GM21723 (cell line): ENCODE measurements at regions not wholly inside any gene's neighbourhood (a gene's known extent, or its start where the extent isn't known, plus 50 kb on each side); places are given as distances from the start of the nearest gene placed in this dataset.

Experiments used
- ATAC-seq: cut with Tn5 transposase; IDR thresholded peaks from one replicate; pipeline ENCODE4 v1.9.1; 2021; ENCODE audit warnings: mild to moderate bottlenecking, moderate library complexity; ENCODE audit not compliant: unreplicated experiment

DNA sequence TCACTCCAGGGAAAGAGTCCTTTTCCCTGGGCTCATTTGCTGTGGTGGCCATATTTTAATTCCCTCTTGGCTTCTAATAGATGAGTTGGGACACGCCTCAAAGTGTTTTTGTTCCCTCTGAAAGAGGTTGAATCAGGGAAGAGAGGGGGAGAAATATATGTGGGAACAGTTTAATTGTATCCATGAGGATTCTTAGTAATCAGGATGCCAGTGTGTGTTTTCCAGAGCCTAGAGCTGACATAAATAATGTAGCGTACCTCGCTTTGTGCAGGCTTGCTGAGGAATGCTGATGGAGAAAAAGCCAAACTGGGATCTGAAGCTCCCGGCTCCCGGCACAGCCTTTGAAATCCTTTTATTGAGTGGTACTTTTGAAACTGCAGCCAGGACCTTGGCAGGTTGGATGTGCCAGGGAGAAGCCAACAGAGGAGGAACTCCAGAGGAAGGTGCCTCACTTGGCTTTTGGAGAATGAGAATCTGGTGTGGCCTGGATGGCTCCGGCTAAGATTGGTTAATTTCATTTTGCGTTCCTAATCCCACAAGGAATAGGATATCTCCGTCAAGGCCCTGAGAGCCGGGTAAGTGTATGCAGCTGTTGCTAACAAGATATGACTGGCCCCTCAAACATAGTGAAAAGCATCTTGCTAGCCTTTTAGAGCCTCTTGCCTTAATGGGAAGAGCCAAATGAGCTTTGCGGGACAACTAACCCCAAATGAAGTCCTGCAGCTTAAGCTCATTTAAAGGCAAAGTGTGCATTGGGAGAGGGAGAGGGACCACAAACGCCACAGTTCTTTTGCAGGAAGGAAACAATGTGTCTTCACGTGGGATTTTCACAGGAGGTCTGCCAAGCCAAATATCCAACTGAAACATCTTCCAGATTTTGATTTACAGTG is 471.1 kb upstream of the WWC1 start:
- ATAC-seq, result no peak

DNA sequence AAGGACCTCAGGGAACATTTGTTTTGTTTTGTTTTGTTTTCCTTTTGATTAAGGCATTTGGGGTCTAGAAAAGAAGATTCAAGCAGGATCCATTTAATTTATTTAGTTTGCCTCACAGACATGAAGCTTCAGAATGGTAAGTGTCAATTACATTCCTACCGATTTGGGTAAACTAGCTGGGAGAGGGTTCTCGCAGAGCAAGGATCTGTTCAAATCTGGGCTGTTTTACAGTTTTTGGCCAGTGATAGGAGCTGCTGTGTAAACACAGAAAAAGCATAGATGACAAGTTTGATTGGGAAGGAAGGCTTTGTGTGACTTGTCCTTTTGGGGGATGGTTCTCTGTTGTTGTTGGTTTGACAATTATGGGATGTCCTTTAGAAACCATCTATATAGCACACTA is 470.3 kb upstream of the WWC1 start:
- no peak for ATAC-seq

DNA sequence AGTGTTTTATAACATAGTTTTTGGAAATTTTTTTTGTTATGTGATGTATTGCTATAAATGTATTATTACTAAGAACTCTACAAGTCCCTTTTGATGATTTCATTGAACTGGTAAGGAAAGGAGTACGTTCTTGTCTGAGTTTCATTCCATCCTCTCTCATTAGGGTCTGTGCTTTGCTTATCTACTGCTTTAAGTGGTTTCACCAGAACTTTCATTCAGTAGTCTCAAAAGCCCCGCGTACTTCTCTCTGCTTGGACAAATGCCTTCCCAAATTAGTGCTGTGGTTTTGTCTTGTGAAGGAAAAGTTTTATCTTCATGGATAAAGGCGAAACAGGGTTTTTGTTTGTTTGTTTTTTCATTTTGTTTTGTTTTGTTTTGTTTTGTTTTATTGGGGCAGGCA is 469.8 kb upstream of the WWC1 start:
- no peak for ATAC-seq

GRCh38 chr5:167822241-167822640 is 469.2 kb upstream of the WWC1 start:
- no peak for ATAC-seq

DNA sequence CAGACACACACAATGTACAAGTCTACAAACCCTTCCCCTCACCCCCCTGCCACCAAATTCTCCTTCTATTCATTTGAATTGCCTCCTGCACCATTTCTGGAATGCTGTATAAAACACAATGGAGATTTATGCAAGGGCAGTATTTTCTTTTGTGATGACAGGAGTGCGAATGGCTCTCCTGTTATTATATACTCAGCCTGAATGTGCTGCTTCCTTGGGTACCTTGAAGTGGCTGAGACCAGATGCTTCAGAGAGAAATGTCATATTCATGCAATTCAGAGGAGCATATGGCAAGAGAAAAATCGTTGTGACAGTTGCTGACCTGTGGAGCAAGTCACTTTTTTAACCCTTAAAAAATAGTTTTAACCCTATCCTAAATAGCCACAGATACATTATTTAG is 468.0 kb upstream of the WWC1 start:
- ATAC-seq, result no peak

DNA sequence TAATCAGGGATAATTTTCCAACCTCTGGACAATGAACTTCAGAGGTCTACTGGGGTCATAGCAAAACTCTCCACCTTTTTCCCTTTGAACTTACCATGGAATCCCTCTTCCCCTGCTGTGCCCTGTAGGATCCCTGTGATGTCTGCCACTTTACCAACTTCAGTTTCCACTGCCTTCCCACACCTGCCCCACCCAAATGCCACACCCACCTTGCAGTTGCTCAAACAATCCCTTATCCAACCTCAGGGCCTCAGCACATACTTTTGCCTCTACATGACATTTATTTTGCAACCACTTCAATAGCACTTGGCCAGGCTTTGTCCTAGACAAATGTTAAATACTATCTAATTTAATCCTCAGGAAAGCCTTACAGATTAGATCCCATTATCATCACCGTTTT is 463.7 kb upstream of the WWC1 start:
- ATAC-seq, result no peak

DNA sequence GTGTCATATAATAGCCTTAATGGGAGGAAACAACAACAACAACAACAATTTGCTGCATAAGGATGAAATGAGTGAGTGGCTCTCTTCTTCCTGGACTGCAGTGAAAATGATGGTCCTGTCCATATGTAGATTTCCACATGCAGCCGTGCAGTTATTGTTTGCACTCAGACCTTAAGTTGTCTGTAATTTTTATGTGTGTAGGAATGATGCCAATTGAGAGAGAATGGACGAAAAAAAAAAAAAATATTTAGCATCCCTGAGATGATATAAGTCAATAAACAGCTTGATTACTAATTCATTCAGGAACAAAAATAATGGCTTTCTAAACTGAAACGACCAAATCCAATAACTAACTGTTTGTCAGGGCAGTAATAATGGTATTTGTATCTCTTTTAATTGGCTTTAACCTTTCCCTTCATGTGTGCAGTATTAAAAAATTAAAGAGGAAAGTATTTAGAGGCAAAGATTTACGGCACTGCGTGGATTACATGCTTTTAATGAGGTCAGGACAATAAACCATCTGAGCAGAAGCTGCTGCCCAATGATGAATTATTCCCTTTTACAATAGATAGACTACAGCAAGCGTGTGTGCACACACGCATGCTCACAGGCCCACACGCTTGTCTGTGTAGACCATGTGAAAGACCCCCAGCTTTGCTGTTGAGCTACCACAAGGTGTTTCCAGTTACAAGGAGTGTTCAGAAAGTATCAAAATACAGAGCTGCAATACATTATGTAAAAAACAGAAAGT is 459.5 kb upstream of the WWC1 start:
- ATAC-seq, result no peak

GRCh38 chr5:167832609-167833008 is 458.8 kb upstream of the WWC1 start:
- ATAC-seq, result no peak

- no peak for ATAC-seq
Observed at GRCh38 chr5:167833456-167833855, 458.0 kb upstream of the WWC1 start.

GRCh38 chr5:167835146-167835545 is 456.3 kb upstream of the WWC1 start:
- no peak for ATAC-seq

- ATAC-seq, result no peak
Observed at GRCh38 chr5:167837127-167837526, 454.3 kb upstream of the WWC1 start.

DNA sequence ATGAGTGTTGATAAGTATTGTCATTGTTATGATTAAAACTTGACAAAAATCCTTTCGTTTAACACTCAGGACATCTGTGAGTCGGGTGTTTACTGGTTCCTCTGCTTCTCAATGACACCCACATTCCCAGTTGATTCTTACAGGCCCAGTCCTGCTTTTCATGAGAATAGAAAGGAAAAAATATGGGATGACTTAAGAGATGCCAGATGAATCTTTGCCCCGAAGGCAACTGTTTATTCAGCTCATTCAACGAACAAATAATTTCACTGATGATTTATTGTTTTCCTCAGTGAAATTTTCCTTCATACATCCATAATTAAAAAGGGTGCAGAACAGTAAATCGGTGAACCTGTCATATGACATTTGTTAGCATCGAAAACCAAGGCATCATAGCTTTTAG is 452.4 kb upstream of the WWC1 start:
- ATAC-seq, result no peak

GRCh38 chr5:167840527-167841130 is 450.8 kb upstream of the WWC1 start:
- no peak for ATAC-seq

- no peak for ATAC-seq
Observed at GRCh38 chr5:167843881-167844572, 447.4 kb upstream of the WWC1 start.

DNA sequence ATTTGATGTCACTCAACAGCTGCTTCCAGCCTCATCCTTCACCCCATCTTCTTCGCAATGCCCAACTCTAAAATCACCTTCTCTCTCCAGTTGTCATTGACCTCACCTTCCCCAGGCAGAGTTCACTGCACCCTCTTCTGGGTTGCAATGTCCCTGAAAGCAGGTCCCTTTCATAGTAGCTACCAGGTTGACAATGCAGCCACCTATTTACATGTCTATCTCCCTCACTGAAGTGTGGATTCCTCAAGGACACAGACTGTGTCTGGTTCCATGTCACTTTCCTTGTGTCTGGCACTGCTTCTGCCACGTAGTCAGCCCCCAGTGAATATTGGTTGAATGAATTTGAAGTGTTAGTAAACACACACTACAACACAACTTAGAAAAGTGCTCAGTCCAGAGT is 445.5 kb upstream of the WWC1 start:
- ATAC-seq, result no peak

GRCh38 chr5:167849874-167850273 is 441.6 kb upstream of the WWC1 start:
- ATAC-seq, result no peak

GRCh38 chr5:167850911-167851310 is 440.5 kb upstream of the WWC1 start:
- no peak for ATAC-seq

GRCh38 chr5:167851416-167851815 is 440.0 kb upstream of the WWC1 start:
- ATAC-seq, result no peak

- no peak for ATAC-seq
Observed at GRCh38 chr5:167852515-167852914, 438.9 kb upstream of the WWC1 start.

DNA sequence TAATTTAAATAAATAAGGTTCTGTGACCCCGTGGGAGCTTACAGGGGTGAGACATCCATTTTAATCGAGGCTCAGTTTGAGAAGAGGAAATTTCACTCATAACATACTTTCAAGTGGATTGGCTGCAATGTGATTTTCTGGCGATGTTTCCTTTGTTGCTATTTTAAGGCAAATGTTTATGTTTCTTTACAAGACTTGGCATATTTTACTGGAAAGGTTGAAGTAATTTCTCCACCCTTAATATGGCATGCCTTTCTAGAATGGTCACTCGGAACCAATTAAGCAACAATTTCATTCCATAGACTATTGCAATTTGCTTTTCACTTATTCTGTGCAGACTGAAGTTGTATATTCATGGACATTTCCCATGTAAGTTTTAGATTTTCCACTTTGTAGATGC is 438.0 kb upstream of the WWC1 start:
- ATAC-seq, result no peak

DNA sequence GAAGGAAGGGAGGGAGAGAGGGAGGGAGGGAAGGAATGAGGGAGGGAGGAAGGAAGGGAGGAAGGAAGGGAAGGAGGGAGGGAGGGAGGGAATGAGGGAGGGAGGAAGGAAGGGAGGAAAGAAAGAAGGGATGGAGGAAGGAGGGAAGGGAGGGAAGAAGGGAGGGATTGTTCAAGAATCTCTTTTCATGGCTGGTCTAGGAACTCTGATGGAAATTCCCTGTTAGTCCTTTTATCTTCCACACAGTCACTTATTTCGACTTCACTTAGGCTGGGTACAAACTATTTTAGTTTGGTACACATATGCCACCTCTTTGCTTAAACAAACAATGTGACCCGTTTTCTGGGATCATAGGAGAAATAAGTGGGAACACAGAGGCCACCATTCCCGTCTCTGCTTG is 435.6 kb upstream of the WWC1 start:
- no peak for ATAC-seq
